GM18508 (cell line): ENCODE measurements at regions not wholly inside any gene's neighbourhood (a gene's known extent, or its start where the extent isn't known, plus 50 kb on each side); places are given as distances from the start of the nearest gene placed in this dataset.

ENCODE experiments used
- ATAC-seq: cut with Tn5 transposase; IDR thresholded peaks from one replicate; pipeline ENCODE4 v1.9.1; 2021; ENCODE audit warnings: moderate number of reproducible peaks; ENCODE audit not compliant: insufficient read depth, unreplicated experiment

GRCh38 chr2:104102615-104103014, 751.3 kb upstream of the POU3F3 start:
- ATAC-seq = no peak

- ATAC-seq = no peak
Measured at GRCh38 chr2:104109356-104109755, 744.6 kb upstream of the POU3F3 start.

- ATAC-seq = no peak
Measured at GRCh38 chr2:104118889-104119288, 735.0 kb upstream of the POU3F3 start.

GRCh38 chr2:104120171-104120570, 733.7 kb upstream of the POU3F3 start:
- ATAC-seq = no peak

- ATAC-seq = no peak
Measured at GRCh38 chr2:104125096-104125495, 728.8 kb upstream of the POU3F3 start.

GRCh38 chr2:104127049-104127770, 726.7 kb upstream of the POU3F3 start:
- ATAC-seq = no peak

- no peak for ATAC-seq
Measured at GRCh38 chr2:104140361-104140760, 713.6 kb upstream of the POU3F3 start.

- ATAC-seq = no peak
Measured at GRCh38 chr2:104158191-104158590, 695.7 kb upstream of the POU3F3 start.

GRCh38 chr2:104163611-104164130, 690.2 kb upstream of the POU3F3 start:
- ATAC-seq = no peak

- no peak for ATAC-seq
Measured at GRCh38 chr2:104164721-104165252, 689.1 kb upstream of the POU3F3 start.

- ATAC-seq = no peak
Measured at GRCh38 chr2:104177179-104177578, 676.7 kb upstream of the POU3F3 start.

GRCh38 chr2:104179644-104180043, 674.3 kb upstream of the POU3F3 start:
- no peak for ATAC-seq

GRCh38 chr2:104200533-104201168, 653.3 kb upstream of the POU3F3 start:
- no peak for ATAC-seq

- no peak for ATAC-seq
Measured at GRCh38 chr2:104213758-104214157, 640.2 kb upstream of the POU3F3 start.

- no peak for ATAC-seq
Measured at GRCh38 chr2:104215269-104216161, 638.4 kb upstream of the POU3F3 start.

GRCh38 chr2:104233591-104233990, 620.3 kb upstream of the POU3F3 start:
- no peak for ATAC-seq

GRCh38 chr2:104236491-104236890, 617.4 kb upstream of the POU3F3 start:
- ATAC-seq = no peak

GRCh38 chr2:104240984-104241383, 612.9 kb upstream of the POU3F3 start:
- no peak for ATAC-seq

GRCh38 chr2:104249629-104250028, 604.3 kb upstream of the POU3F3 start:
- ATAC-seq = no peak

GRCh38 chr2:104250635-104251034, 603.3 kb upstream of the POU3F3 start:
- no peak for ATAC-seq

GRCh38 chr2:104254017-104254416, 599.9 kb upstream of the POU3F3 start:
- no peak for ATAC-seq
